ENCODE measurements at regions not wholly inside any gene's neighbourhood (a gene's known extent, or its start where the extent isn't known, plus 50 kb on each side); places are given as distances from the start of the nearest gene placed in this dataset.

DNA sequence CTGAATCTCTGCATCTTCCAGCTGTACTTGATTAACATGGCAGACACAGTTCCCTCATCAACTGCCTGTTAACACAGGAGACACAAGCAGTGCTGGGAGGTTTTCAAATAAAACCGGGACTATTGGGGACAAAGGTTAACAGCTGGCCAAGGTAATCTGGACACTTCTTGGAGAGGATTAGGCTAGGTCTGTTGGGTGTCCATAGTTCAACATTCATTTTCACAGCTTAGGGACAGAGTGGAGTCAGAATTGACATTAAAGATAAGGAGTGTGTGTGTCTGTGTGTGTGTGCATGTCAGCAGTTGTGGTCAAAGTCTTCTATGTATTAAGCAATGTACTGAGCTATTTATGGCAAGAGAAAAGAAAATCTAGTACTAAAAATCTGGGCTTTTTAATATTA is 216.2 kb downstream of the MED10 start:
- no peak for DNase-seq
- Histone ChIP-seq H3K27ac (no peak overlapping the region), H3K27me3 (no peaks in the 10 kb centered on the region), H3K36me3 (no peaks in the 10 kb centered on the region), H3K4me3 (no peak overlapping the region), H3K9me3 (no peaks in the 10 kb centered on the region), H3K4me1 (no peaks in the 10 kb centered on the region)
- no peak for FAIRE-seq
- no peak for ATAC-seq
- TF ChIP-seq, protein P1, sequence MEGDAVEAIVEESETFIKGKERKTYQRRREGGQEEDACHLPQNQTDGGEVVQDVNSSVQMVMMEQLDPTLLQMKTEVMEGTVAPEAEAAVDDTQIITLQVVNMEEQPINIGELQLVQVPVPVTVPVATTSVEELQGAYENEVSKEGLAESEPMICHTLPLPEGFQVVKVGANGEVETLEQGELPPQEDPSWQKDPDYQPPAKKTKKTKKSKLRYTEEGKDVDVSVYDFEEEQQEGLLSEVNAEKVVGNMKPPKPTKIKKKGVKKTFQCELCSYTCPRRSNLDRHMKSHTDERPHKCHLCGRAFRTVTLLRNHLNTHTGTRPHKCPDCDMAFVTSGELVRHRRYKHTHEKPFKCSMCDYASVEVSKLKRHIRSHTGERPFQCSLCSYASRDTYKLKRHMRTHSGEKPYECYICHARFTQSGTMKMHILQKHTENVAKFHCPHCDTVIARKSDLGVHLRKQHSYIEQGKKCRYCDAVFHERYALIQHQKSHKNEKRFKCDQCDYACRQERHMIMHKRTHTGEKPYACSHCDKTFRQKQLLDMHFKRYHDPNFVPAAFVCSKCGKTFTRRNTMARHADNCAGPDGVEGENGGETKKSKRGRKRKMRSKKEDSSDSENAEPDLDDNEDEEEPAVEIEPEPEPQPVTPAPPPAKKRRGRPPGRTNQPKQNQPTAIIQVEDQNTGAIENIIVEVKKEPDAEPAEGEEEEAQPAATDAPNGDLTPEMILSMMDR (IDR thresholded peaks at IDR 0.05) = no peak
- intact Hi-C loops (cut with DNase I) = no loop called here
- WGBS, 2 donors = 7 to 8% methylated on average over 1 of the region's 1 CpG

DNA sequence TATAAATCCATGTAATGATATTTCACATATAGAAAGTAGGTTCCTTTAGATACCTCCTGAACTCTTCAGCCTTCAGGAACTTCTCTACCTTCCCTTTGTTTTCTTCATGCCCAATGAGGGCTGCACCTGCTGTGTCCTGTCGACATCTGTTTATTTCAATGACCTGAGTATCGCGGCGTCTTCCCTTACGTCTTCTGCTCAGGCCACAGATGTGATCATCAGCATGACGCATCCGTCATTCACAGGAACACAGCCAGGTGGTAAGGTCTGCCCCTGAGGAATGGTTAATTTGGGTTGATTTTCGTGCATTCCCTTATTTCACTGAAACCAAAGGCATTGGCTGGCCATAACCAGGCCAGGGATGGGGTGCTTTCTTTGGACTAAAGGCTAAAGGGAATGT is 217.1 kb downstream of the MED10 start:
- 66 to 77% methylated on average over 8 of the region's 8 CpGs for WGBS, 2 donors
- Histone ChIP-seq H3K9me3 (no peaks in the 10 kb centered on the region), H3K4me1 (no peaks in the 10 kb centered on the region), H3K27ac (no peak overlapping the region), H3K4me3 (no peak overlapping the region), H3K27me3 (no peaks in the 10 kb centered on the region), H3K36me3 (no peaks in the 10 kb centered on the region)
- DNase-seq (no peak), ATAC-seq (no peak), FAIRE-seq (no peak)
- intact Hi-C loops (cut with DNase I) = no loop called here
- TF ChIP-seq, protein P1 (IDR thresholded peaks at IDR 0.05) = no peak

DNA sequence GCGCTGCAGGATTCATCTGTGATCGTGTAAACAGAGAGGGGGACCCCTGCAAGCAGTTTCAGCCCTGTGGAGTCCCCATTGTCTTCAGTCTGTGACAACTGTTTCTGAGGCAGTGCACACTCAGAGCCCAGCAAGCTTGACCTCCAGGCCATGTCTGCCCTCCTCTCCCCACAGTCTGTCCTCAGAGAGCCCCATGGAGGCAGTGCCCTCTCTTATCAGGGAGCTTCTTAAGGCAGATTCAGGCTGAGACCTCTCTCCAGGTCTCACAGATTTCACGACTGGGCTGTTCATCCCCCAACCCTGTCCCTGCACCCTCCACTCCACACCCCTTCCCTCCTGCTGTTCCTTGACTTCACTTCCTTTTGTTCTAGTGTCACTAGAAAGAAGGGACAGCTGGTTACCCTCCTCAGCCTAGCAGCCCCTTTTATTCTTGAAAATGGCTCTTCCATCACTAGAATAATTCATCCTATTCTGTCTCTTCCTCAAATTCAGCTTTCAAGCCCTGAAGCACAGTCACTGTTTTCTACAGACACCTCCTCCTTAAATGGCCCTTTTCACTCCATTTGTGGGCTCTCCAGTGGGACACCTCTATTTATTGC is 218.4 kb downstream of the MED10 start:
- intact Hi-C loops (cut with DNase I) = no loop called here
- WGBS, 2 donors = 30 to 33% methylated on average over 3 of the region's 3 CpGs
- H3K4me1 ChIP-seq = no peaks in the 10 kb centered on the region
- no peaks in the 10 kb centered on the region for H3K9me3 ChIP-seq
- DNase-seq (no peak), ATAC-seq (no peak), FAIRE-seq (no peak)
- no peaks in the 10 kb centered on the region for H3K27me3 ChIP-seq
- no peaks in the 10 kb centered on the region for H3K36me3 ChIP-seq
- H3K4me3 ChIP-seq = no peak overlapping the region
- TF ChIP-seq, protein P1 (IDR thresholded peaks at IDR 0.05) = no peak
- no peak overlapping the region for H3K27ac ChIP-seq

DNA sequence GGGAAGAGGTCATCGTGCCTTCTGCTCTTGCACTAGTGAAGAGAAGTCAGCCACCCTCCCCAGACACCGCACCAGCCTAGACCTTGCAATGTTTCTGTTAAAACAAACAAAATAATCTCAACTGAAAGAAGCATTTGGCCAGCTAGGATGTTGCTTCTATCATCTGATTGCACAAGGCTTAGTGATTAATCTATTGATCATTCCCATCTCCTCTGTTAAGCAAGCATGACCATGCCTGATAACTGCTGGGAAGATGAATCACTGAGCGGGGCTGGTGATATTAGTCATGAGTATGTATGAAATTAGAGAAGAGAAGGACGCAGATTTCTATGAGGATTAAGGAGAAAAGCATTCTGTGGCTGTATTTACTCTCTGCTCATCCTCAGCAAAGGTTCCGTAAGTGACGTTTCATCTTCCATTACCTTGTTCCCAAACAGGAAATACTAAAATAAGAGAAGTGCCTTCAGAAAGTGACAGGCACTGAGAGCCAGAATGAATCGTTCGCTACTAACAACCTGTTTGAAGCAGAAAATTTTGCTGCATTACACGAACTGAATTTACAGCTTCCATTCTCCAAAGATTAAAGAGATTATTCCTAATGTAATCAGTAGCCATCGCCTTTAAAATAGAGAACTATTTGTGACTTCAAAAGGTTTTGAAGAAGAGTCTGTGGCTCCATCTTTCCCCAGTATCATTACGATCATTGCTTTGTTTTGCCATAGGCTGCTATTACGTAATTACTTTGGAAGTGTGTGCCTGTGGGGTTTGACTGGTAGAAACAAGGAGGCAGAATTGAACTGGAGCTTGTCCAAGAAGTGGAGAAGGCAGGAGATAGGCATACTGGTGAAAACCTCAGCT is 219.1 kb downstream of the MED10 start:
- intact Hi-C loops (cut with DNase I) = no loop called here
- Histone ChIP-seq H3K27me3 (no peaks in the 10 kb centered on the region), H3K27ac (no peak overlapping the region), H3K36me3 (no peaks in the 10 kb centered on the region), H3K4me1 (no peaks in the 10 kb centered on the region), H3K4me3 (no peak overlapping the region), H3K9me3 (no peaks in the 10 kb centered on the region)
- ATAC-seq = peak in 3 of 4 donors; percentile 37 to 81 (median 55)
- 37 to 38% methylated on average over 12 of the region's 12 CpGs for WGBS, 2 donors
- no peak for DNase-seq
- FAIRE-seq = no peak
- TF ChIP-seq, protein P1 (IDR thresholded peaks at IDR 0.05) = no peak

DNA sequence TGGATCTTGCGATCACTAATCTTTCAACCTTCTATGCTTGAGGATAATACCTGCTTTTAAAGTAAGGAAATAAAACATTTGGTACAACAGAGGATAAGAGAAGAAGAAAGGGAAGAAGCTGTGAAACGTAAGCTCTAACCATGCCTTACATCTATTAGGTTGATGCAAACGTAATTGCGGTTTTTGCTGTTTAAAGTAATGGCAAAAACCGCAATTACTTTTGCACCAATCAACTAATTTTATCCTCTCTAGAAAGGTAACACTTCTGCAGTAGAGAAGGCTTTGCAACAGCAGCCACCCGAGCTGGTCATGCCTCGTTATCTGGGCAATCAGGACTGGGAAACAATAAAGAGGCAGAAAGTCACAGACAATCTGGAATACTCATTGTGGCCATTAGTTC is 224.1 kb downstream of the MED10 start:
- H3K36me3 ChIP-seq = no peaks in the 10 kb centered on the region
- H3K9me3 ChIP-seq = no peaks in the 10 kb centered on the region
- ATAC-seq = no peak
- WGBS, 2 donors = 63 to 71% methylated on average over 7 of the region's 7 CpGs
- no peaks in the 10 kb centered on the region for H3K27me3 ChIP-seq
- intact Hi-C loops (cut with DNase I) = no loop called here
- TF ChIP-seq, protein P1 (IDR thresholded peaks at IDR 0.05) = no peak
- no peak overlapping the region for H3K4me3 ChIP-seq
- no peak for FAIRE-seq
- no peak for DNase-seq
- H3K4me1 ChIP-seq = no peaks in the 10 kb centered on the region
- no peak overlapping the region for H3K27ac ChIP-seq
